IMR-90 (cell line): ENCODE measurements at regions not wholly inside any gene's neighbourhood (a gene's known extent, or its start where the extent isn't known, plus 50 kb on each side); places are given as distances from the start of the nearest gene placed in this dataset.

ENCODE experiments used
- ATAC-seq: fragments of 200-7000 bp; cut with Tn5 transposase; 2 replicates; pipeline ENCODE4 v1.9.1; 2020; ENCODE audit warnings: low read depth, mild to moderate bottlenecking, moderate library complexity
- BruUV-seq: library from RNA; stranded (reverse); fragments of 400-500 nt; replicated peaks from 2 replicates; lab custom pipeline; 2021; lab: Mats Ljungman, UMichigan
- CTCF ChIA-PET: fragments of 300-600 bp; formaldehyde crosslinking; extraction: SDS; loops from one replicate; lab custom pipeline; 2021; ENCODE audit warnings: antibody characterized with exemption; lab: Yijun Ruan, JAX
- POLR2A ChIA-PET: fragments of 300-600 bp; sonication (Branson Sonifier 250); formaldehyde crosslinking; loops from one replicate; lab custom pipeline; 2022; ENCODE audit warnings: antibody characterized with exemption; ENCODE audit not compliant: unreplicated experiment; lab: Charles Lee
- DNase-seq: peaks from one replicate; pipeline ENCODE4 v3.0.0; 2013
- H2AFZ ChIP-seq: replicated peaks from 2 replicates; pipeline ENCODE3; 2013; ENCODE audit warnings: low read length, mild to moderate bottlenecking; ENCODE audit not compliant: poor library complexity
- H2AK5ac ChIP-seq: 2 replicates; pipeline ENCODE4 v1.6.1; 2013; ENCODE audit warnings: low read depth, low read length, inconsistent platforms
- H2AK9ac ChIP-seq: replicated peaks from 2 replicates; pipeline ENCODE3; 2013; ENCODE audit warnings: mild to moderate bottlenecking, low read depth, low read length, moderate library complexity; ENCODE audit not compliant: poor library complexity
- H2BK120ac ChIP-seq: 2 replicates; pipeline ENCODE4 v1.6.1; 2013; ENCODE audit warnings: low read depth, low read length, inconsistent platforms
- H2BK15ac ChIP-seq: 3 replicates; pipeline ENCODE4 v1.6.1; 2013; ENCODE audit warnings: low read depth, low read length, inconsistent platforms
- H2BK20ac ChIP-seq: 2 replicates; pipeline ENCODE4 v1.6.1; 2013; ENCODE audit warnings: low read depth, mild to moderate bottlenecking, inconsistent platforms, low read length, moderate library complexity
- H2BK5ac ChIP-seq: 2 replicates; pipeline ENCODE4 v1.6.1; 2013; ENCODE audit warnings: mild to moderate bottlenecking, low read depth, low read length, inconsistent platforms; ENCODE audit not compliant: poor library complexity, severe bottlenecking
- H3K14ac ChIP-seq: replicated peaks from 2 replicates; pipeline ENCODE4 v1.6.1; 2013; ENCODE audit warnings: low read depth, low read length, inconsistent platforms
- H3K18ac ChIP-seq: 2 replicates; pipeline ENCODE4 v1.6.1; 2013; ENCODE audit warnings: low read depth, low read length, control low read depth
- H3K23ac ChIP-seq: 2 replicates; pipeline ENCODE4 v1.6.1; 2013; ENCODE audit warnings: low read depth, low read length, inconsistent platforms
- H3K27ac ChIP-seq: 2 replicates; pipeline ENCODE4 v1.5.1; 2013; ENCODE audit warnings: mild to moderate bottlenecking, control low read depth, low read length; ENCODE audit not compliant: insufficient read depth
- H3K27me3 ChIP-seq: 2 replicates; pipeline ENCODE4 v1.6.1; 2013; ENCODE audit warnings: low read length; ENCODE audit not compliant: control insufficient read depth, insufficient read depth
- H3K36me3 ChIP-seq: 2 replicates; pipeline ENCODE4 v1.6.1; 2013; ENCODE audit warnings: low read length, mixed read lengths; ENCODE audit not compliant: control insufficient read depth, insufficient read depth
- H3K4ac ChIP-seq: 2 replicates; pipeline ENCODE4 v1.6.1; 2013; ENCODE audit warnings: low read depth, low read length, inconsistent platforms
- H3K4me1 ChIP-seq: 2 replicates; pipeline ENCODE4 v1.6.1; 2013; ENCODE audit warnings: low read length, mixed read lengths; ENCODE audit not compliant: control insufficient read depth, insufficient read depth
- H3K4me2 ChIP-seq: 2 replicates; pipeline ENCODE4 v1.6.1; 2013; ENCODE audit warnings: low read depth, mild to moderate bottlenecking, control low read depth, low read length, moderate library complexity
- H3K4me3 ChIP-seq: 2 replicates; pipeline ENCODE4 v1.5.1; 2013; ENCODE audit warnings: low read depth, mild to moderate bottlenecking, control low read depth, low read length, moderate library complexity; ENCODE audit not compliant: insufficient read depth
- H3K56ac ChIP-seq: 2 replicates; pipeline ENCODE4 v1.6.1; 2013; ENCODE audit warnings: low read length, inconsistent platforms; ENCODE audit not compliant: insufficient read depth; ENCODE audit errors: extremely low read depth
- H3K79me1 ChIP-seq, 2 experiments: 2 replicates each; pipeline ENCODE4 v1.6.1; 2013; ENCODE audit warnings: low read length in 2 of 2, inconsistent platforms in 1 of 2, low read depth in 1 of 2
- H3K9ac ChIP-seq: 2 replicates; pipeline ENCODE4 v1.6.1; 2013; ENCODE audit warnings: low read depth, low read length, control low read depth
- H3K9me1 ChIP-seq: 2 replicates; pipeline ENCODE4 v1.6.1; 2013; ENCODE audit warnings: low read length, inconsistent platforms; ENCODE audit not compliant: insufficient read depth
- H3K9me3 ChIP-seq: 2 replicates; pipeline ENCODE4 v1.6.1; 2013; ENCODE audit warnings: low read length; ENCODE audit not compliant: control insufficient read depth, insufficient read depth
- H4K20me1 ChIP-seq: 2 replicates; pipeline ENCODE4 v1.6.1; 2013; ENCODE audit warnings: low read length, inconsistent platforms; ENCODE audit not compliant: insufficient read depth
- H4K5ac ChIP-seq: 2 replicates; pipeline ENCODE4 v1.6.1; 2013; ENCODE audit warnings: mild to moderate bottlenecking, low read depth, low read length, control low read depth
- H4K8ac ChIP-seq, 2 experiments: 2 replicates each; pipeline ENCODE4 v1.6.1; 2013; ENCODE audit warnings: low read depth in 2 of 2, low read length in 2 of 2, control low read depth in 1 of 2, inconsistent platforms in 1 of 2
- H4K91ac ChIP-seq: 2 replicates; pipeline ENCODE4 v1.6.1; 2013; ENCODE audit warnings: low read depth, low read length, inconsistent platforms; ENCODE audit not compliant: insufficient read depth
- BHLHE40 ChIP-seq: fragments of 150-350 bp; IDR thresholded peaks from 2 replicates; pipeline ENCODE4 v1.6.1; 2016; ENCODE audit warnings: mild to moderate bottlenecking, low read depth, low read length
- CHD1 ChIP-seq: IDR thresholded peaks from 2 replicates; pipeline ENCODE4 v1.6.1; 2012; ENCODE audit warnings: low read depth, low read length, improper control_type of control experiment
- CTCF ChIP-seq: conservative IDR thresholded peaks from 2 replicates; pipeline ENCODE4 v1.5.1; 2012; ENCODE audit warnings: mild to moderate bottlenecking, low read depth, low read length, improper control_type of control experiment
- ELK1 ChIP-seq: fragments of 150-350 bp; IDR thresholded peaks from 2 replicates; pipeline ENCODE4 v1.6.1; 2016; ENCODE audit warnings: low read depth, mild to moderate bottlenecking, low read length, moderate library complexity, borderline replicate concordance
- FOS ChIP-seq: fragments of 150-350 bp; IDR thresholded peaks from 2 replicates; pipeline ENCODE4 v1.6.1; 2016; ENCODE audit warnings: low read depth, low read length
- MAFK ChIP-seq: IDR thresholded peaks from 2 replicates; pipeline ENCODE4 v1.6.1; 2012; ENCODE audit warnings: low read depth, low read length, improper control_type of control experiment
- MAZ ChIP-seq: IDR thresholded peaks from 2 replicates; pipeline ENCODE4 v1.6.1; 2012; ENCODE audit warnings: low read depth, mild to moderate bottlenecking, low read length, improper control_type of control experiment, moderate library complexity, borderline replicate concordance
- MXI1 ChIP-seq: IDR thresholded peaks from 2 replicates; pipeline ENCODE4 v1.6.1; 2012; ENCODE audit warnings: low read depth, mild to moderate bottlenecking, low read length, moderate library complexity, borderline replicate concordance
- POLR2A ChIP-seq: IDR thresholded peaks from 2 replicates; pipeline ENCODE4 v1.6.1; 2012; ENCODE audit warnings: mild to moderate bottlenecking, low read depth, low read length
- RCOR1 ChIP-seq: IDR thresholded peaks from 2 replicates; pipeline ENCODE4 v1.6.1; 2012; ENCODE audit warnings: mild to moderate bottlenecking, low read length, improper control_type of control experiment; ENCODE audit not compliant: insufficient replicate concordance
- WGBS, 2 experiments: methylation state at CpG; one replicate each; pipeline versions ENCODE4 v1.1.5 to v1.1.7; 2013; ENCODE audit warnings: missing lambda C conversion rate in 2 of 2; ENCODE audit not compliant: insufficient read length in 1 of 2; ENCODE audit errors: extremely low coverage in 2 of 2; 5-methylcytosine and 5-hydroxymethylcytosine counted together
- dilution Hi-C: fragments of 300-500 bp; cut with HindIII; formaldehyde crosslinking; loops from one replicate; pipeline ENCODE4 v1.14.3; 2018; ENCODE audit warnings: low sequenced_read_pairs; ENCODE audit not compliant: unreplicated experiment
- in situ Hi-C: fragments of 300-500 bp; cut with MboI; formaldehyde crosslinking; loops from 3 replicates; pipeline ENCODE4 v1.14.3; 2019; ENCODE audit warnings: low sequenced_read_pairs, inconsistent platforms, mixed read lengths
- intact Hi-C: fragments of 100-400 bp; cut with micrococcal nuclease; formaldehyde crosslinking; loops from 2 replicates; pipeline ENCODE4 v1.10.0; 2022

GRCh38 chrX:142052238-142052637, 148.5 kb downstream of the MAGEC1 start:
- Histone ChIP-seq H2AK9ac (no peak overlapping the region), H3K27me3 (no peaks in the 10 kb centered on the region), H3K14ac (no peak overlapping the region), H3K27ac (no peak overlapping the region), H4K20me1 (no peaks in the 10 kb centered on the region), H3K79me1 (no peaks in the 10 kb centered on the region), H3K23ac (no peak overlapping the region), H2AFZ (no peak overlapping the region), H3K9me3 (0 out of 2 replicates have a peak, but pooled peaks cover 2% of the 10 kb centered on the region), H3K9ac (no peak overlapping the region), H3K4me1 (no peaks in the 10 kb centered on the region), H2BK5ac (no peak overlapping the region), H3K4me3 (no peak overlapping the region), H4K5ac (no peak overlapping the region), H3K4me2 (no peak overlapping the region), H4K91ac (no peak overlapping the region), H2BK120ac (no peak overlapping the region), H3K56ac (no peak overlapping the region), H3K9me1 (no peaks in the 10 kb centered on the region), H4K8ac (no peak overlapping the region), H2AK5ac (no peak overlapping the region), H3K4ac (no peak overlapping the region), H3K36me3 (no peaks in the 10 kb centered on the region), H3K18ac (no peak overlapping the region), H2BK20ac (no peak overlapping the region), H2BK15ac (no peak overlapping the region)
- ChIA-PET POLR2A (no interaction called here), CTCF (no interaction called here)
- BruUV-seq: no TSS peak
- intact Hi-C loops: no loop called here
- no peak for ATAC-seq
- no peak for DNase-seq
- WGBS, 2 experiments: no CpG with 5 or more reads among the region's 3 CpGs
- TF ChIP-seq MXI1 (no peak), BHLHE40 (no peak), POLR2A (no peak), MAZ (no peak), CTCF (no peak), RCOR1 (no peak), FOS (no peak), ELK1 (no peak), MAFK (no peak), CHD1 (no peak)
- dilution Hi-C loops: no loop called here
- in situ Hi-C loops: no loop called here
